GM12878 (cell line): ENCODE measurements at regions not wholly inside any gene's neighbourhood (a gene's known extent, or its start where the extent isn't known, plus 50 kb on each side); places are given as distances from the start of the nearest gene placed in this dataset.

Source experiments
- ATAC-seq: fragments of 200-7000 bp; cut with Tn5 transposase; 3 replicates; pipeline ENCODE4 v1.9.1; 2020; ENCODE audit warnings: mild to moderate bottlenecking, moderate library complexity
- BruUV-seq: library from RNA; stranded (reverse); fragments of 400-500 nt; replicated peaks from 2 replicates; lab custom pipeline; 2021; lab: Mats Ljungman, UMichigan
- CTCF ChIA-PET: fragments of 300-600 bp; sonication (Branson Sonifier 250); formaldehyde crosslinking; extraction: SDS; loops from one replicate; lab custom pipeline; 2021; ENCODE audit warnings: inconsistent platforms; lab: Yijun Ruan, JAX
- POLR2A ChIA-PET: fragments of 350-600 bp; formaldehyde crosslinking; extraction: SDS; loops from one replicate; lab custom pipeline; 2021; ENCODE audit warnings: inconsistent platforms; lab: Charles Lee
- RAD21 ChIA-PET: fragments of 300-600 bp; sonication (Branson Sonifier 250); formaldehyde crosslinking; loops from one replicate; lab custom pipeline; 2023; ENCODE audit warnings: antibody characterized with exemption; ENCODE audit not compliant: unreplicated experiment; lab: Charles Lee
- SMC1A ChIA-PET: fragments of 300-600 bp; sonication (Branson Sonifier 250); formaldehyde crosslinking; loops from one replicate; lab custom pipeline; 2023; ENCODE audit not compliant: unreplicated experiment, uncharacterized antibody; lab: Charles Lee
- DNase-seq: peaks from one replicate; pipeline ENCODE4 v3.0.0-alpha.2; 2011; ENCODE audit warnings: low read depth, low spot score
- FAIRE-seq: peaks from 3 replicates; lab custom pipeline; 2011; peaks lifted over from hg19 to GRCh38; lab: Jason Lieb, UNC
- H2AFZ ChIP-seq: 2 replicates; pipeline ENCODE4 v1.6.0; 2011; ENCODE audit warnings: low read depth, low read length, control low read depth; ENCODE audit not compliant: control insufficient read depth
- H3K27ac ChIP-seq: 2 replicates; pipeline ENCODE4 v1.5.1; 2011; ENCODE audit warnings: control low read depth; ENCODE audit not compliant: control insufficient read depth, insufficient read depth
- H3K27me3 ChIP-seq, 2 experiments: replicated peaks in 1 of 2; 2 replicates each; pipeline versions ENCODE4 v1.6.0 to v1.6.1; 2011; ENCODE audit warnings: low read length in 1 of 2; ENCODE audit not compliant: control insufficient read depth in 2 of 2, insufficient read depth in 2 of 2
- H3K36me3 ChIP-seq, 2 experiments: 2 replicates each; pipeline ENCODE4 v1.5.1; 2011; ENCODE audit warnings: low read length in 1 of 2; ENCODE audit not compliant: control insufficient read depth in 2 of 2, insufficient read depth in 2 of 2
- H3K4me1 ChIP-seq: 2 replicates; pipeline ENCODE4 v1.6.1; 2011; ENCODE audit warnings: mild to moderate bottlenecking, low read length, moderate library complexity, mixed read lengths; ENCODE audit not compliant: control insufficient read depth, insufficient read depth
- H3K4me2 ChIP-seq: 2 replicates; pipeline ENCODE4 v1.6.0; 2011; ENCODE audit warnings: control low read depth; ENCODE audit not compliant: control insufficient read depth, insufficient read depth
- H3K4me3 ChIP-seq: fragments of 200-600 bp; sonication (generic); 2 replicates; pipeline ENCODE4 v1.5.1; 2016
- H3K79me2 ChIP-seq: 2 replicates; pipeline ENCODE4 v1.6.0; 2011; ENCODE audit warnings: low read length; ENCODE audit not compliant: control insufficient read depth, insufficient read depth
- H3K9ac ChIP-seq: 2 replicates; pipeline ENCODE4 v1.8.0; 2011; ENCODE audit warnings: low read length, control low read depth, mixed read lengths; ENCODE audit not compliant: control insufficient read depth, insufficient read depth
- H3K9me3 ChIP-seq: replicated peaks from 3 replicates; pipeline ENCODE4 v1.5.1; 2011; ENCODE audit warnings: mild to moderate bottlenecking, low read length; ENCODE audit not compliant: control insufficient read depth, insufficient read depth
- H4K20me1 ChIP-seq: 2 replicates; pipeline ENCODE4 v1.6.0; 2011; ENCODE audit not compliant: control insufficient read depth, insufficient read depth
- BRCA1 ChIP-seq: IDR thresholded peaks from 2 replicates; pipeline ENCODE4 v1.6.1; 2011; ENCODE audit warnings: low read depth, low read length, improper control_type of control experiment
- HDAC2 ChIP-seq: fragments of 200-600 bp; sonication (generic); IDR thresholded peaks from 2 replicates; pipeline ENCODE4 v1.6.1; 2017
- RAD21 ChIP-seq: IDR thresholded peaks from 2 replicates; pipeline ENCODE4 v1.6.1; 2011; ENCODE audit warnings: mild to moderate bottlenecking, low read depth, low read length, moderate library complexity; ENCODE audit not compliant: insufficient read depth
- TCF7 ChIP-seq: IDR thresholded peaks from 2 replicates; pipeline ENCODE4 v1.6.1; 2014; ENCODE audit warnings: antibody characterized with exemption, borderline replicate concordance
- WGBS: methylation state at CpG from one replicate; pipeline ENCODE4 v1.1.6; 2016; ENCODE audit warnings: low lambda C conversion rate; ENCODE audit not compliant: insufficient replicate concordance, insufficient coverage; ENCODE audit errors: missing lambda C conversion rate; 5-methylcytosine and 5-hydroxymethylcytosine counted together
- in situ Hi-C: fragments of 300-500 bp; cut with MboI; formaldehyde crosslinking; loops from 9 replicates; pipeline ENCODE4 v1.14.3; 2018; ENCODE audit warnings: mixed read lengths
- intact Hi-C: fragments of 100-400 bp; cut with micrococcal nuclease; formaldehyde crosslinking; loops from one replicate; pipeline ENCODE4 v1.14.2; 2022; ENCODE audit not compliant: unreplicated experiment
- TF ChIP-seq, protein P1 (sequence below): fragments of 450-650 bp; IDR thresholded peaks from 2 replicates; pipeline ENCODE4 v1.6.1; 2017; ENCODE audit warnings: mild to moderate bottlenecking, moderate library complexity
- TF ChIP-seq, protein P2 (sequence below): fragments of 450-650 bp; IDR thresholded peaks from 2 replicates; pipeline ENCODE4 v1.6.1; 2017; ENCODE audit warnings: low read depth, mild to moderate bottlenecking, moderate library complexity
- TF ChIP-seq, protein P3 (sequence below): fragments of 150-350 bp; IDR thresholded peaks from 2 replicates; pipeline ENCODE4 v1.6.1; 2016; ENCODE audit warnings: low read depth, low read length
- TF ChIP-seq, protein P4 (sequence below): IDR thresholded peaks from 2 replicates; pipeline ENCODE4 v1.6.1; 2012; ENCODE audit warnings: improper control_type of control experiment, low read depth, low read length; ENCODE audit not compliant: insufficient replicate concordance

DNA sequence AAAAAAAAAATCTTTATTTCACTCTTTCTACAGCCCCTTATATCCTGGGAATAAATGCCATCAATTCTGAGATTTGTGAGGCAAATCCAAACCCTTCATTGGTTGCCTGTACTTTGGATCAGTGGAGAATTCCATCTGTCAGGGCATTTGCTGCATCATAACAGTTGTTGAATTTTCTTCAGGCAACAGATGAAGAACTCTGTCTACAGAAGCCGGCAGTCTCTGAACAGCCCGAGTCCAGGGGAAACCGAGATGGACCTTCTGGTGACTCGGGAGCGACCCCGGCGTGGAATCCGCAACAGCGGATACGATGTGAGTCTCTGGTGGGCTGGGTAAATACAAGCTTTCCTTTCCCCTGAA lies 82.3 kb downstream of the C11orf91 start:
- no peaks in the 10 kb centered on the region; the same call in 2 of the 3 replicates for H3K9me3 ChIP-seq
- no peak overlapping the region for H3K9ac ChIP-seq
- POLR2A ChIA-PET, result no interaction called here
- BruUV-seq, result no TSS peak
- no peak overlapping the region for H3K4me2 ChIP-seq
- H3K4me1 ChIP-seq, result peaks cover 12% of the 10 kb centered on the region
- no peaks in the 10 kb centered on the region; a peak in 1 of 4 replicates for H3K36me3 ChIP-seq
- in situ Hi-C loops, result no loop called here
- H2AFZ ChIP-seq, result no peak overlapping the region
- H3K27me3 ChIP-seq, result no peaks in the 10 kb centered on the region
- no peaks in the 10 kb centered on the region for H4K20me1 ChIP-seq
- H3K4me3 ChIP-seq, result no peak overlapping the region
- RAD21 ChIA-PET, result no interaction called here
- CTCF ChIA-PET, result no interaction called here
- no peaks in the 10 kb centered on the region for H3K79me2 ChIP-seq
- ATAC-seq (no peak), DNase-seq (no peak), FAIRE-seq (no peak)
- SMC1A ChIA-PET, result no interaction called here
- intact Hi-C loops, result no loop called here
- H3K27ac ChIP-seq, result no peak overlapping the region
- WGBS, result 87% methylated on average over 10 of the region's 10 CpGs
- TF ChIP-seq, protein P1, sequence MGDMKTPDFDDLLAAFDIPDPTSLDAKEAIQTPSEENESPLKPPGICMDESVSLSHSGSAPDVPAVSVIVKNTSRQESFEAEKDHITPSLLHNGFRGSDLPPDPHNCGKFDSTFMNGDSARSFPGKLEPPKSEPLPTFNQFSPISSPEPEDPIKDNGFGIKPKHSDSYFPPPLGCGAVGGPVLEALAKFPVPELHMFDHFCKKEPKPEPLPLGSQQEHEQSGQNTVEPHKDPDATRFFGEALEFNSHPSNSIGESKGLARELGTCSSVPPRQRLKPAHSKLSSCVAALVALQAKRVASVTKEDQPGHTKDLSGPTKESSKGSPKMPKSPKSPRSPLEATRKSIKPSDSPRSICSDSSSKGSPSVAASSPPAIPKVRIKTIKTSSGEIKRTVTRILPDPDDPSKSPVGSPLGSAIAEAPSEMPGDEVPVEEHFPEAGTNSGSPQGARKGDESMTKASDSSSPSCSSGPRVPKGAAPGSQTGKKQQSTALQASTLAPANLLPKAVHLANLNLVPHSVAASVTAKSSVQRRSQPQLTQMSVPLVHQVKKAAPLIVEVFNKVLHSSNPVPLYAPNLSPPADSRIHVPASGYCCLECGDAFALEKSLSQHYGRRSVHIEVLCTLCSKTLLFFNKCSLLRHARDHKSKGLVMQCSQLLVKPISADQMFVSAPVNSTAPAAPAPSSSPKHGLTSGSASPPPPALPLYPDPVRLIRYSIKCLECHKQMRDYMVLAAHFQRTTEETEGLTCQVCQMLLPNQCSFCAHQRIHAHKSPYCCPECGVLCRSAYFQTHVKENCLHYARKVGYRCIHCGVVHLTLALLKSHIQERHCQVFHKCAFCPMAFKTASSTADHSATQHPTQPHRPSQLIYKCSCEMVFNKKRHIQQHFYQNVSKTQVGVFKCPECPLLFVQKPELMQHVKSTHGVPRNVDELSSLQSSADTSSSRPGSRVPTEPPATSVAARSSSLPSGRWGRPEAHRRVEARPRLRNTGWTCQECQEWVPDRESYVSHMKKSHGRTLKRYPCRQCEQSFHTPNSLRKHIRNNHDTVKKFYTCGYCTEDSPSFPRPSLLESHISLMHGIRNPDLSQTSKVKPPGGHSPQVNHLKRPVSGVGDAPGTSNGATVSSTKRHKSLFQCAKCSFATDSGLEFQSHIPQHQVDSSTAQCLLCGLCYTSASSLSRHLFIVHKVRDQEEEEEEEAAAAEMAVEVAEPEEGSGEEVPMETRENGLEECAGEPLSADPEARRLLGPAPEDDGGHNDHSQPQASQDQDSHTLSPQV, result no peak
- TF ChIP-seq, protein P2, sequence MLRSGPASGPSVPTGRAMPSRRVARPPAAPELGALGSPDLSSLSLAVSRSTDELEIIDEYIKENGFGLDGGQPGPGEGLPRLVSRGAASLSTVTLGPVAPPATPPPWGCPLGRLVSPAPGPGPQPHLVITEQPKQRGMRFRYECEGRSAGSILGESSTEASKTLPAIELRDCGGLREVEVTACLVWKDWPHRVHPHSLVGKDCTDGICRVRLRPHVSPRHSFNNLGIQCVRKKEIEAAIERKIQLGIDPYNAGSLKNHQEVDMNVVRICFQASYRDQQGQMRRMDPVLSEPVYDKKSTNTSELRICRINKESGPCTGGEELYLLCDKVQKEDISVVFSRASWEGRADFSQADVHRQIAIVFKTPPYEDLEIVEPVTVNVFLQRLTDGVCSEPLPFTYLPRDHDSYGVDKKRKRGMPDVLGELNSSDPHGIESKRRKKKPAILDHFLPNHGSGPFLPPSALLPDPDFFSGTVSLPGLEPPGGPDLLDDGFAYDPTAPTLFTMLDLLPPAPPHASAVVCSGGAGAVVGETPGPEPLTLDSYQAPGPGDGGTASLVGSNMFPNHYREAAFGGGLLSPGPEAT, result no peak
- TF ChIP-seq, protein P3, sequence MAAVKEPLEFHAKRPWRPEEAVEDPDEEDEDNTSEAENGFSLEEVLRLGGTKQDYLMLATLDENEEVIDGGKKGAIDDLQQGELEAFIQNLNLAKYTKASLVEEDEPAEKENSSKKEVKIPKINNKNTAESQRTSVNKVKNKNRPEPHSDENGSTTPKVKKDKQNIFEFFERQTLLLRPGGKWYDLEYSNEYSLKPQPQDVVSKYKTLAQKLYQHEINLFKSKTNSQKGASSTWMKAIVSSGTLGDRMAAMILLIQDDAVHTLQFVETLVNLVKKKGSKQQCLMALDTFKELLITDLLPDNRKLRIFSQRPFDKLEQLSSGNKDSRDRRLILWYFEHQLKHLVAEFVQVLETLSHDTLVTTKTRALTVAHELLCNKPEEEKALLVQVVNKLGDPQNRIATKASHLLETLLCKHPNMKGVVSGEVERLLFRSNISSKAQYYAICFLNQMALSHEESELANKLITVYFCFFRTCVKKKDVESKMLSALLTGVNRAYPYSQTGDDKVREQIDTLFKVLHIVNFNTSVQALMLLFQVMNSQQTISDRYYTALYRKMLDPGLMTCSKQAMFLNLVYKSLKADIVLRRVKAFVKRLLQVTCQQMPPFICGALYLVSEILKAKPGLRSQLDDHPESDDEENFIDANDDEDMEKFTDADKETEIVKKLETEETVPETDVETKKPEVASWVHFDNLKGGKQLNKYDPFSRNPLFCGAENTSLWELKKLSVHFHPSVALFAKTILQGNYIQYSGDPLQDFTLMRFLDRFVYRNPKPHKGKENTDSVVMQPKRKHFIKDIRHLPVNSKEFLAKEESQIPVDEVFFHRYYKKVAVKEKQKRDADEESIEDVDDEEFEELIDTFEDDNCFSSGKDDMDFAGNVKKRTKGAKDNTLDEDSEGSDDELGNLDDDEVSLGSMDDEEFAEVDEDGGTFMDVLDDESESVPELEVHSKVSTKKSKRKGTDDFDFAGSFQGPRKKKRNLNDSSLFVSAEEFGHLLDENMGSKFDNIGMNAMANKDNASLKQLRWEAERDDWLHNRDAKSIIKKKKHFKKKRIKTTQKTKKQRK, result no peak
- TF ChIP-seq TCF7 (no peak), BRCA1 (no peak), HDAC2 (no peak), RAD21 (no peak)
- TF ChIP-seq, protein P4, sequence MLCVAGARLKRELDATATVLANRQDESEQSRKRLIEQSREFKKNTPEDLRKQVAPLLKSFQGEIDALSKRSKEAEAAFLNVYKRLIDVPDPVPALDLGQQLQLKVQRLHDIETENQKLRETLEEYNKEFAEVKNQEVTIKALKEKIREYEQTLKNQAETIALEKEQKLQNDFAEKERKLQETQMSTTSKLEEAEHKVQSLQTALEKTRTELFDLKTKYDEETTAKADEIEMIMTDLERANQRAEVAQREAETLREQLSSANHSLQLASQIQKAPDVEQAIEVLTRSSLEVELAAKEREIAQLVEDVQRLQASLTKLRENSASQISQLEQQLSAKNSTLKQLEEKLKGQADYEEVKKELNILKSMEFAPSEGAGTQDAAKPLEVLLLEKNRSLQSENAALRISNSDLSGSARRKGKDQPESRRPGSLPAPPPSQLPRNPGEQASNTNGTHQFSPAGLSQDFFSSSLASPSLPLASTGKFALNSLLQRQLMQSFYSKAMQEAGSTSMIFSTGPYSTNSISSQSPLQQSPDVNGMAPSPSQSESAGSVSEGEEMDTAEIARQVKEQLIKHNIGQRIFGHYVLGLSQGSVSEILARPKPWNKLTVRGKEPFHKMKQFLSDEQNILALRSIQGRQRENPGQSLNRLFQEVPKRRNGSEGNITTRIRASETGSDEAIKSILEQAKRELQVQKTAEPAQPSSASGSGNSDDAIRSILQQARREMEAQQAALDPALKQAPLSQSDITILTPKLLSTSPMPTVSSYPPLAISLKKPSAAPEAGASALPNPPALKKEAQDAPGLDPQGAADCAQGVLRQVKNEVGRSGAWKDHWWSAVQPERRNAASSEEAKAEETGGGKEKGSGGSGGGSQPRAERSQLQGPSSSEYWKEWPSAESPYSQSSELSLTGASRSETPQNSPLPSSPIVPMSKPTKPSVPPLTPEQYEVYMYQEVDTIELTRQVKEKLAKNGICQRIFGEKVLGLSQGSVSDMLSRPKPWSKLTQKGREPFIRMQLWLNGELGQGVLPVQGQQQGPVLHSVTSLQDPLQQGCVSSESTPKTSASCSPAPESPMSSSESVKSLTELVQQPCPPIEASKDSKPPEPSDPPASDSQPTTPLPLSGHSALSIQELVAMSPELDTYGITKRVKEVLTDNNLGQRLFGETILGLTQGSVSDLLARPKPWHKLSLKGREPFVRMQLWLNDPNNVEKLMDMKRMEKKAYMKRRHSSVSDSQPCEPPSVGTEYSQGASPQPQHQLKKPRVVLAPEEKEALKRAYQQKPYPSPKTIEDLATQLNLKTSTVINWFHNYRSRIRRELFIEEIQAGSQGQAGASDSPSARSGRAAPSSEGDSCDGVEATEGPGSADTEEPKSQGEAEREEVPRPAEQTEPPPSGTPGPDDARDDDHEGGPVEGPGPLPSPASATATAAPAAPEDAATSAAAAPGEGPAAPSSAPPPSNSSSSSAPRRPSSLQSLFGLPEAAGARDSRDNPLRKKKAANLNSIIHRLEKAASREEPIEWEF, result no peak
